DMS153 treated with DMSO at 0.1 percent for 48 hours (cell line): ENCODE measurements at regions not wholly inside any gene's neighbourhood (a gene's known extent, or its start where the extent isn't known, plus 50 kb on each side); places are given as distances from the start of the nearest gene placed in this dataset.

ENCODE experiments used
- DNase-seq: peaks from one replicate; lab custom pipeline; 2025; ENCODE audit not compliant: unreplicated experiment; lab: John Stamatoyannopoulos, UW

- no peak for DNase-seq
These were observed 322.8 kb downstream of the UQCRFS1 start for GRCh38 chr19:28889941-28890670.

- DNase-seq, result no peak
These were observed 324.9 kb downstream of the UQCRFS1 start for GRCh38 chr19:28887920-28888618.

DNA sequence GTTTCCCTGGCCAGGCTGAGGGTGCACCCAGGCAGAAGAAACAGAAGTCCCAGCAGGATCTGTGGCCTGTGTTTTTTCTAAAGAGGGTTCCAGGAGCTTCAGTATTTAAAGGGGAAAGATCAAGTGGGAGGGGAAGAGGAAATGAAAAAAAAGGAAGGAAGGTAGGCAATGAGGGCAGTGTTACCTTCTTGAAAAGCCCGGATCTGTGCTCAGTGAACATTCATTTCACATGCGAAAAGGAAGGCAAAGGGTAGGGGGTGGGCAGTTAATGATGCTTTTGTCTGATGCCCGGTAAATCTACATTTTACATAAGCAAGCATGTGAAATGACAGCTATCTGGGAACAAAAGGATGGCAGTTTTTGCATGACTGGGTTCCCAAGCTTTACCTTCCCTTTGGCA lies 326.2 kb downstream of the UQCRFS1 start:
- no peak for DNase-seq

DNA sequence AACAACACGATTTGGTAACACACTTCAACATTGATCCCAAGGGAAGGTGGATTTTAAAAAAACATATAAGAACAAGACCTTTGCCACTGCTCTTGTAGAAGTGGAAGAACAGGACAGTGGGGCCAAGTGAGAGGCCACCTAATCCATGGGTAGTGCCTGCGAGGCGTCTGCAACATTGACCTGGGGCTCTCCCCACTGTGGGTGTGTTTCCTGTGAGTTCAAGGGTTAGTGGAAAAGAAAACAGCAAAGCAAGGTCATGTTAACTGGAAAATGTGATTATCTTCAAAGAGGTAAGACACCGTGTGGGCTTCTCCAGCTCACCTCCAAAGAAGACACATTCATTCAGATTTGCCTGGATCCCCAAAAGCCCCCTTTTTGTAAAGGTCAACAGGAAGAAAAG lies 327.0 kb downstream of the UQCRFS1 start:
- DNase-seq, result no peak

DNA sequence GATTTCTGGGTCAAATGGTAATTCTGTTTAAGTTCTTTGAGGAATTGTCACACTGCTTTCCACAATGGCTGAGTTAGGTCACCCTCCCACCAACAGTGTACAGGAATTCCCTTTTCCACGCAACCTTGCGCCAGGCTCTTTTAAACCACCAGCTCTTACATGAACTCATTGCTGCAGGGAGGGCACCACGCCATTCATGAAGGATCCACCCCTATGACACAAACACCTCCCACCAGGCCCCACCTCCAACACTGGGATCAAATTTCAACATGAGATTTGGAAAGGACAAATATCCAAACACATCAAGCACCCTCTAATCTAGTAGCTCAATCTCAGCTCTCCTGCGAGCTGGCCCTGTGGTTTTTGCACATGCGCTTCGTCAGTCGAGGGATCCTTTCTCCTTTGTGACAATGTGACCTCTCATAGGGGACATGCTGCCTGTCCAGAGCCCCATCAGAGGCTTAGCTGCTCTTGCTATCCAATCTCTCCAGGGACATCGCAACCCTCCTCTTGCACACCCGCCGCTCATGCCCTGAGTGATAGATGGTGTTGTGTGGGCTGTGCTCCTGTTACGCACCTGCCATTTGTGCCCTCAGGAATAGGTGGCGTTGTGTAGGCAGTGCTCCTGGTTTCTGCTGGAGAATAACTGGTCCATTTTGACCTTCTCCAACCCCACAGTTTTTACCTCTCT lies 328.0 kb downstream of the UQCRFS1 start:
- DNase-seq, result no peak

GRCh38 chr19:28883241-28883693 lies 329.7 kb downstream of the UQCRFS1 start:
- DNase-seq, result no peak

GRCh38 chr19:28882818-28883217 lies 330.1 kb downstream of the UQCRFS1 start:
- no peak for DNase-seq

DNA sequence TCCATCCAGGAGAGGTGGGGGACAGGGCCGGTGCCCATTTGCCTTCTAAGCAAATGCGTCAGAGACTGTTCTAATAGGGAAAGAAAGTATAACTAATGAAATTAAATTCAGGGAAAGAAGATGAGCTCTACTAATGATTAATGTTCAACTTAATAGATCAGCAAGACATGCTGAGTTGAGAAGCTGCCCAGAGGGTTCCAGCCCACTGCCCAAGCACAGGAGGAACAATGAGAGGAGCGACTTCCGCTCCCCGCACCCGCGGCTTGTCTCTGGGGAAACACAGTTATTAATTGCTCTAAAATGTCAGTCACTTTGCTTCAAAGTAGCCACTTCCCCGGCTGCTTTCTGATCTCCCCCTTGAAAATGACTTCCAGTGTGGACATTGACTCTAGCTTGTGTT lies 331.3 kb downstream of the UQCRFS1 start:
- DNase-seq, result no peak

DNA sequence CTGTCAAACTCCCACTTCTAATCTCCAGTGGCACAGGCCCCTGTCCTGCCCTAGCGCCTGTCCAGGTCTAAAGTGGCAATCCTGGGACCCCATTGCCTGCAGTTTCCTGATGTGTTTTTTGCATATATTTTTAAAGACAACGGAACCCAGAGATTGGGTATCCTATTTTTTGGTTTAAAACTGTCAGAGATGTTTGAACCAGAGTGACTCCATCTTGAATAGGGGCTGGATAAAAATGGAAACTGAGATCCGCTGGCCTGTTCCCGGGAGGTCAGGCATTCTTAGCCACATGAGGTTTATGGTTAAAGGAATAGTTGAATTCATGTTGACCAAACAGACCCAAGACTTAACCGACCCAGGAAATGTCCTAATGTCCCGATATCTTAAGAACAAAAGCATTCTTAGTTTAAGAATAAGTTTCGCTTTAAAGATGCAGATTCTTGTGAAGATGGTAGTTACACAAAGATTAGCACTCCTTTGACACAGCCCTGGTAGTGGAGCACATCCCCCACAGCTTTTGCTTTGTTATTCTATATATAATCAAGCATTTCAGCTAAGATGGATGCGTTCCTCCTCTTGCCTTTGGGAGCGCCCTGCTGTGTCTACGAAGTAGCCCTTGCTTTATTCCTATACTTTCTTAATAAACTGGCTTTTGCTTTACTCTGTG lies 332.1 kb downstream of the UQCRFS1 start:
- no peak for DNase-seq

DNA sequence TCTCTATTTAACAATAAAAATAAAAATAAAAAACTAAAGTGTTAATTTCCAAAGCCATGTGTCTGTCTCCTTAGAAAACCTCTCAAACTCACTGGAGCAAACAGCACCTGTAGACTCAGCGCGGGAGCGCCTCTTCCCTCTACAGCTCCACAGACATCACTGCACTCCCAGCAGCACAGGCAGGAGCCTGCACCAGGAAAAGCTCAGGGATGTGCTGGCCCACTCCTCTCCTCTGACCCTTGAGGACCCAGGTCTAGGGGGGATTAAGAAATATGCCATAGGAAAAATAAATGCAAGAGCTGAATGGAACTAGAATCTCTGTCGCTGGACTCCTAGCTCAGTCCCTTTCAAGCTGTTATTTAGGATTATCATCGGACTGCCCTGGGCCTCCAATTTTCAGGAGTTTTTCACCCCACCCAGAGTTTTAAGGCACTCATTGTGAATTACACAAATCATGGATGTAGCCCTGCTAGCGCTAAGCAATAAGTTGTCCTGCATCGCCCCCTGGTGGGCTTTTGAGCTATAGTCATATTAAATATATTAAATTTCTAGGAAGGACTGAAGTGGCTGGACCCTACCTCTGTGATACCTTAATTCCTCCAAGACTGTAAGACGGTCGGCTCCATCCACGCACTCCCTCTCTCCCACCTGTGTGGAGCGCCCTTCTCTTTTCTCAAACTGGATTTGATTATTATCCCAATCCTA lies 333.9 kb downstream of the UQCRFS1 start:
- peak; percentile 67 for DNase-seq

DNA sequence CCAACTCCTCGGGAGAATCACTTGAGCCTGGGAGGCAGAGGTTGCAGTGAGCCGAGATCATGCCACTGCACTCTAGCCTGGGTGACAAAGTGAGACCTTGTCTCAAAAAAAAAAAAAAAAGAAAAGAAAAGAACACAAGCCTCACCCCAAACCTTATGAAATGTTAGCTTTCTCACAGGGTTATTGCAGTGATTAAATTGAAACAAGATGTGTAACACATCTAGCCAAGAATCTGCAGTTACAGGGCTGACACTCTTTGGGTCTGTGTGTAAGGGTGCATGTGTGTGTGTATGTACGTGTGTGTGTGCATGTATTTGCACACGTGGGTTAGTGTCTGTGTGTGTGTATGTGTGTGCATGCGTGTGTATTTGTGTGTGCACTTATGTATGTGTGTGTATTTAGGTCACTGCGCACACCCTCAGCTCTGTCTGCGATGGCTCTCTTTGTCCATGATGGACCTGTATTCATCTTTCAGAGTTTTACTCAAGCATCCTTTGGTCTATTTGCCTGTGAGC lies 336.3 kb downstream of the UQCRFS1 start:
- no peak for DNase-seq

- DNase-seq, result no peak
These were observed 338.2 kb downstream of the UQCRFS1 start for GRCh38 chr19:28874742-28875141.

DNA sequence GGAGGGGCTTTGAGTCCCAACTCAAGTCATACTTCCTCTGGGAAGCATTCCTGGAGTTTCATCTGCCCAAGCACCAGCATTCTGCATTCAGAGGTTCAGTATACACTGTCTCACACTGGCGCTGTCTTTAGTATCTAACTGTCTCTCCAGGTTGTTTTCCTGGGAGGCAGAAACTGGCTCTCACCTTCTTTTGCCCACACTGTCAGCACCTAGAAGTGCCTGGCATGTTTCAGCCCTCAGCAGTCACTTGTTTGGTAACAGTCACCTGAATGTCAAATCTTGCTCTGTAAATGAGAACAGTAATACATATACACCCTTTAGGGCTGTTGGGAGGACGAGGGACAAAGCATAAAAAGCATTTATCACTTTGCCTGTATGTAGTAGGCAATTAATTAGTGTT lies 339.6 kb downstream of the UQCRFS1 start:
- DNase-seq, result no peak

GRCh38 chr19:28871099-28871725 lies 341.7 kb downstream of the UQCRFS1 start:
- DNase-seq, result no peak

GRCh38 chr19:28869459-28869858 lies 343.5 kb downstream of the UQCRFS1 start:
- DNase-seq, result no peak

DNA sequence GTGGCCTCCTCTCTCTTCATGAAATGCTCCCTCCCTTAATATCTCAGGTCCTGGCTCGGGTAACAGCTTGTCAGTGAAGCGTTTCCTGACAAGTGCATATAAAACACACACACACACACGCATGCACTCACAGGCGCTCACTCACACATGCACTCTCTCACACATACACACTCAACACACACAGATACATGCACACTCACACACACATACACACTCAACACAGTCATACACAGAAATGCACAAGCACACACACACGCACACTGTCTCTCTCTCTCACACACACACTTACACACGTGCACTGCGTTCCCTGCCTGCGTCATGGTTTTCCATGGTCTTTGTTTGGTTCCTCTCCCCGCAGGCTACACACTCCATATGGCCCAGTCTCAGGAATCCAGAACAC lies 344.1 kb downstream of the UQCRFS1 start:
- no peak for DNase-seq

GRCh38 chr19:28867978-28868377 lies 345.0 kb downstream of the UQCRFS1 start:
- no peak for DNase-seq

DNA sequence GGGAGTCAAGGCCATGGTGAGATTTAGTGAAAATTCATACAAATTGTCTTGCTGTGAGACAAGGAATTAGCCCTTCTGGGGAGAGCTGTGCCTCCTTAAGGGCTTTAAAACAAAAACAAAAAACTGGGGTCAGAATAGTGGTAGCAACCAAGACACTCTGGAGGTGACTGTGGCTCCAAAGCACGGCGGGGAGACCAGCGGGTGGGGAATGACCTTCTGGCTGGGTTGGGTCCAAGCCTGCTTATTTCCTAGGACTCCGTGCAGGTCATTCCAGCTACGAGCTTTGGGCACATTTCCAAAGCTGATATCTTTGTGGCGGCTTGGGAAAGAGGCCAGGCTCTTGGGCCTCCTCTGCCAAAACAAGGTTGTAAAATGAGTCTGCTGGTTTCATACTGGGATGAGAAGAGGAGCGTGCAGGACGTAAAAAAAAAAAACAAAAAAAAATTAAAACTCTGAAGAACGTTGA lies 348.3 kb downstream of the UQCRFS1 start:
- no peak for DNase-seq

- DNase-seq, result no peak
These were observed 348.9 kb downstream of the UQCRFS1 start for GRCh38 chr19:28864024-28864503.

DNA sequence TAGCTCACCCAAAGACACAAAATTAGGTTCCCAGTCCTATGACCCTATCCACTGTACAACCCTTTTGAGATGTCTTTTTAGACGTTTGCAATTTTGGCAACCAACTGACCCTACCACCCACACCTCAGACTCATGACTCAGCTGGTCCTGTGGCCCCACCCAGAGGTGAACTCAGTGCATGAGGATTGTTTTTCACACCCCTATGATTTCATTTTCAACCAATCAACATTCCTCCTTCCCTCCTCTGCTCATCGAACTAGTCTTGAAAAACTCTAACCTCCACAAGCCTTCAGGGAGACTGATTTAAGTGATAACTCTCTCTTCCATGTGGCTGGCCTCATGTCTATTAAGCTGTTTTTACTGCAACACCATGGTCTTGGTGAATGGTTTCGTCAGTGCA lies 350.7 kb downstream of the UQCRFS1 start:
- no peak for DNase-seq
